IPS-NIHi11 (cell line): ENCODE measurements at regions not wholly inside any gene's neighbourhood (a gene's known extent, or its start where the extent isn't known, plus 50 kb on each side); places are given as distances from the start of the nearest gene placed in this dataset.

Source experiments
- DNase-seq: peaks from one replicate; pipeline ENCODE4 v3.0.0; 2012; ENCODE audit warnings: mixed read lengths, low spot score

GRCh38 chr11:123378096-123378495 is 52.0 kb upstream of the GRAMD1B start:
- no peak for DNase-seq

GRCh38 chr11:123377355-123377754 is 52.7 kb upstream of the GRAMD1B start:
- DNase-seq: no peak

- DNase-seq: no peak
Observed at GRCh38 chr11:123375832-123376231, 54.2 kb upstream of the GRAMD1B start.

GRCh38 chr11:123374622-123374968 is 55.5 kb upstream of the GRAMD1B start:
- no peak for DNase-seq

GRCh38 chr11:123373754-123374621 is 56.1 kb upstream of the GRAMD1B start:
- DNase-seq: no peak

GRCh38 chr11:123371506-123372297 is 58.4 kb upstream of the GRAMD1B start:
- no peak for DNase-seq

GRCh38 chr11:123366924-123367323 is 63.1 kb upstream of the GRAMD1B start:
- DNase-seq: no peak

GRCh38 chr11:123365955-123366354 is 64.1 kb upstream of the GRAMD1B start:
- DNase-seq: no peak

GRCh38 chr11:123364080-123364479 is 66.0 kb upstream of the GRAMD1B start:
- DNase-seq: no peak

- DNase-seq: no peak
Observed at GRCh38 chr11:123363556-123363955, 66.5 kb upstream of the GRAMD1B start.

GRCh38 chr11:123362941-123363340 is 67.1 kb upstream of the GRAMD1B start:
- DNase-seq: no peak

GRCh38 chr11:123362186-123362585 is 67.9 kb upstream of the GRAMD1B start:
- DNase-seq: no peak

- DNase-seq: no peak
Observed at GRCh38 chr11:123361110-123361509, 69.0 kb upstream of the GRAMD1B start.

- DNase-seq: no peak
Observed at GRCh38 chr11:123360267-123360936, 69.7 kb upstream of the GRAMD1B start.

GRCh38 chr11:123357990-123358827 is 71.9 kb upstream of the GRAMD1B start:
- DNase-seq: peak; percentile 54

- no peak for DNase-seq
Observed at GRCh38 chr11:123357353-123357989, 72.6 kb upstream of the GRAMD1B start.

- DNase-seq: no peak
Observed at GRCh38 chr11:123356539-123356938, 73.5 kb upstream of the GRAMD1B start.

GRCh38 chr11:123354371-123354975 is 75.6 kb upstream of the GRAMD1B start:
- DNase-seq: no peak

GRCh38 chr11:123351375-123351774 is 78.7 kb upstream of the GRAMD1B start:
- peak; percentile 74 for DNase-seq

GRCh38 chr11:123349382-123349781 is 80.7 kb upstream of the GRAMD1B start:
- DNase-seq: no peak
